Liver (tissue), 8 donors: ENCODE measurements at regions not wholly inside any gene's neighbourhood (a gene's known extent, or its start where the extent isn't known, plus 50 kb on each side); places are given as distances from the start of the nearest gene placed in this dataset.

ENCODE experiments used
- DNase-seq: peaks from one replicate; pipeline ENCODE4 v3.0.0-alpha.2; 2017; ENCODE audit warnings: low spot score
- H3K27ac ChIP-seq, 2 donors: one replicate each; pipeline ENCODE4 v1.7.0; 2013; ENCODE audit warnings: inconsistent platforms in 2 of 2, low read length in 2 of 2, control low read depth in 1 of 2, low read depth in 1 of 2, mild to moderate bottlenecking in 1 of 2
- H3K27me3 ChIP-seq, 4 donors: one replicate each; pipeline versions ENCODE4 v1.6.1 to v1.7.0; 2013; ENCODE audit warnings: low read length in 3 of 4, inconsistent platforms in 1 of 4, mild to moderate bottlenecking in 1 of 4, moderate library complexity in 1 of 4; ENCODE audit not compliant: control insufficient read depth in 4 of 4, insufficient read depth in 4 of 4
- H3K36me3 ChIP-seq, 4 donors: one replicate each; pipeline versions ENCODE4 v1.6.1 to v1.7.0; 2013; ENCODE audit warnings: low read length in 3 of 4, mild to moderate bottlenecking in 3 of 4, low read depth in 1 of 4, moderate library complexity in 1 of 4; ENCODE audit not compliant: control insufficient read depth in 4 of 4, insufficient read depth in 3 of 4
- H3K4me1 ChIP-seq, 4 donors: one replicate each; pipeline versions ENCODE4 v1.6.1 to v1.7.0; 2013; ENCODE audit warnings: low read length in 3 of 4, mild to moderate bottlenecking in 3 of 4, moderate library complexity in 1 of 4; ENCODE audit not compliant: control insufficient read depth in 4 of 4, insufficient read depth in 4 of 4
- H3K4me3 ChIP-seq, 3 donors: one replicate each; pipeline versions ENCODE4 v1.6.1 to v1.7.0; 2013; ENCODE audit warnings: low read length in 3 of 3, control low read depth in 1 of 3, low read depth in 1 of 3, mild to moderate bottlenecking in 1 of 3
- H3K9ac ChIP-seq, 2 donors: one replicate each; pipeline ENCODE4 v1.7.0; 2013; ENCODE audit warnings: low read length in 2 of 2, mild to moderate bottlenecking in 2 of 2, moderate library complexity in 2 of 2, control low read depth in 1 of 2, low read depth in 1 of 2
- H3K9me3 ChIP-seq, 4 donors: one replicate each; pipeline versions ENCODE4 v1.6.1 to v1.7.0; 2013; ENCODE audit warnings: low read length in 3 of 4; ENCODE audit not compliant: control insufficient read depth in 4 of 4
- EGR1 ChIP-seq, 2 donors: IDR thresholded peaks; 2 replicates each; pipeline ENCODE4 v1.6.1; 2016 to 2018; ENCODE audit warnings: antibody characterized with exemption in 2 of 2, low read depth in 2 of 2
- FOXA1 ChIP-seq: IDR thresholded peaks from 2 replicates; pipeline ENCODE4 v1.6.1; 2016; ENCODE audit warnings: antibody characterized with exemption
- FOXA2 ChIP-seq: IDR thresholded peaks from 2 replicates; pipeline ENCODE4 v1.6.1; 2016; ENCODE audit warnings: antibody characterized with exemption
- GABPA ChIP-seq, 2 donors: IDR thresholded peaks in 1 of 2; conservative IDR thresholded peaks in 1 of 2; 2 replicates each; pipeline ENCODE4 v1.6.1; 2016; ENCODE audit warnings: antibody characterized with exemption in 2 of 2, mild to moderate bottlenecking in 1 of 2, moderate library complexity in 1 of 2
- HNF4A ChIP-seq, 2 donors: conservative IDR thresholded peaks; 2 replicates each; pipeline ENCODE4 v1.6.1; 2016; ENCODE audit warnings: antibody characterized with exemption in 2 of 2, mild to moderate bottlenecking in 2 of 2
- HNF4G ChIP-seq: IDR thresholded peaks from 2 replicates; pipeline ENCODE4 v1.6.1; 2016; ENCODE audit warnings: antibody characterized with exemption
- JUND ChIP-seq, 2 donors: IDR thresholded peaks; 2 replicates each; pipeline ENCODE4 v1.6.1; 2016; ENCODE audit warnings: antibody characterized with exemption in 2 of 2
- NR2F2 ChIP-seq: IDR thresholded peaks from 2 replicates; pipeline ENCODE4 v1.6.1; 2016; ENCODE audit warnings: antibody characterized with exemption
- RAD21 ChIP-seq, 2 donors: IDR thresholded peaks; 2 replicates each; pipeline ENCODE4 v1.6.1; 2016; ENCODE audit warnings: antibody characterized with exemption in 2 of 2, mild to moderate bottlenecking in 2 of 2
- RXRA ChIP-seq, 2 donors: IDR thresholded peaks; 2 replicates each; pipeline ENCODE4 v1.6.1; 2017 to 2018; ENCODE audit warnings: antibody characterized with exemption in 2 of 2, mild to moderate bottlenecking in 1 of 2
- SP1 ChIP-seq: IDR thresholded peaks from 2 replicates; pipeline ENCODE4 v1.6.1; 2018; ENCODE audit warnings: antibody characterized with exemption, mild to moderate bottlenecking
- TAF1 ChIP-seq: conservative IDR thresholded peaks from 2 replicates; pipeline ENCODE4 v1.6.1; 2016; ENCODE audit warnings: antibody characterized with exemption, mild to moderate bottlenecking
- YY1 ChIP-seq: IDR thresholded peaks from 2 replicates; pipeline ENCODE4 v1.6.1; 2016; ENCODE audit warnings: antibody characterized with exemption, mild to moderate bottlenecking
- WGBS: extraction: QIAGEN DNeasy Blood & Tissue Kit; methylation state at CpG from one replicate; pipeline ENCODE4 v1.1.7; 2013; 5-methylcytosine and 5-hydroxymethylcytosine counted together
- TF ChIP-seq, protein P1 (sequence below): IDR thresholded peaks from 2 replicates; pipeline ENCODE4 v1.6.1; 2016; ENCODE audit warnings: antibody characterized with exemption
- TF ChIP-seq, protein P2 (sequence below): IDR thresholded peaks from 2 replicates; pipeline ENCODE4 v1.6.1; 2016; ENCODE audit warnings: antibody characterized with exemption
- TF ChIP-seq, protein P3 (sequence below): fragments of 150-350 bp; IDR thresholded peaks from 2 replicates; pipeline ENCODE4 v1.5.1; 2017; ENCODE audit warnings: improper control_type of control experiment, low read depth, low read length; ENCODE audit not compliant: missing input control
- TF ChIP-seq, protein P4 (sequence below): IDR thresholded peaks from 2 replicates; pipeline ENCODE4 v1.6.1; 2016; ENCODE audit warnings: antibody characterized with exemption, mild to moderate bottlenecking
- TF ChIP-seq, protein P5 (sequence below): IDR thresholded peaks from 2 replicates; pipeline ENCODE4 v1.6.1; 2016; ENCODE audit warnings: antibody characterized with exemption
- donor health status: healthy.
- donor health status: healthy.
- donor health status: healthy.
- donor health status: healthy.
- donor health status: healthy.

DNA sequence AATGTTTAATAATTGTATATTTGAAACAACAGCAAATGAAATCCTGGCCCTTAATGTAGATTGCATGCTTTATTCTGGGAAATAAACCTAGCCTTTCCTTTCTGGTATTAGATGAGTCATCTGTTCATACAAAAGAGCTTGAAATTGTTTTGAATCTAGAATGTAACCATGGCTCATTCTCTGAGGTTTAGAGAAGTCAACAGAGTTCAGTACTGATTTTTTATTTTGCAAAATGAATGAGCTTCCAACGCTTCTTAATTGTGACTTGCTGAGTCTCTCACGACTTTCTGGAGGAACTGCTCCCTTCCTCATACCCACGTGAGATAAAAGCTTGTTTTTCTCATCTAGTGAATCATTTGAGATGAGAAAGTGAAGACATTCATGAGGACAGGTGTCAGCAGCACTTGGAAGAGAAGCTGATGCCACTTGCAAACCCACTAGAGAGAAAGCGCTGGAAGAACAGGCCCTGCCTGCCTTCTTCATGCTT lies 509.6 kb downstream of the VRK1 start:
- no peaks in the 10 kb centered on the region for H3K9me3 ChIP-seq
- H3K27ac ChIP-seq: no peak overlapping the region
- TF ChIP-seq FOXA2: no peak
- TF ChIP-seq, protein P1, sequence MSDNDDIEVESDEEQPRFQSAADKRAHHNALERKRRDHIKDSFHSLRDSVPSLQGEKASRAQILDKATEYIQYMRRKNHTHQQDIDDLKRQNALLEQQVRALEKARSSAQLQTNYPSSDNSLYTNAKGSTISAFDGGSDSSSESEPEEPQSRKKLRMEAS: no peak
- no peak for TF ChIP-seq HNF4G
- no peak for TF ChIP-seq NR2F2
- no peak for TF ChIP-seq SP1
- TF ChIP-seq, protein P2, sequence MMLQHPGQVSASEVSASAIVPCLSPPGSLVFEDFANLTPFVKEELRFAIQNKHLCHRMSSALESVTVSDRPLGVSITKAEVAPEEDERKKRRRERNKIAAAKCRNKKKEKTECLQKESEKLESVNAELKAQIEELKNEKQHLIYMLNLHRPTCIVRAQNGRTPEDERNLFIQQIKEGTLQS: no peak
- TF ChIP-seq EGR1 (IDR thresholded peaks at IDR 0.05; ENCODE audit: low read depth in 2 of 2): no peak
- TF ChIP-seq, protein P3, sequence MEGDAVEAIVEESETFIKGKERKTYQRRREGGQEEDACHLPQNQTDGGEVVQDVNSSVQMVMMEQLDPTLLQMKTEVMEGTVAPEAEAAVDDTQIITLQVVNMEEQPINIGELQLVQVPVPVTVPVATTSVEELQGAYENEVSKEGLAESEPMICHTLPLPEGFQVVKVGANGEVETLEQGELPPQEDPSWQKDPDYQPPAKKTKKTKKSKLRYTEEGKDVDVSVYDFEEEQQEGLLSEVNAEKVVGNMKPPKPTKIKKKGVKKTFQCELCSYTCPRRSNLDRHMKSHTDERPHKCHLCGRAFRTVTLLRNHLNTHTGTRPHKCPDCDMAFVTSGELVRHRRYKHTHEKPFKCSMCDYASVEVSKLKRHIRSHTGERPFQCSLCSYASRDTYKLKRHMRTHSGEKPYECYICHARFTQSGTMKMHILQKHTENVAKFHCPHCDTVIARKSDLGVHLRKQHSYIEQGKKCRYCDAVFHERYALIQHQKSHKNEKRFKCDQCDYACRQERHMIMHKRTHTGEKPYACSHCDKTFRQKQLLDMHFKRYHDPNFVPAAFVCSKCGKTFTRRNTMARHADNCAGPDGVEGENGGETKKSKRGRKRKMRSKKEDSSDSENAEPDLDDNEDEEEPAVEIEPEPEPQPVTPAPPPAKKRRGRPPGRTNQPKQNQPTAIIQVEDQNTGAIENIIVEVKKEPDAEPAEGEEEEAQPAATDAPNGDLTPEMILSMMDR: no peak
- no peak for TF ChIP-seq JUND (IDR thresholded peaks at IDR 0.05)
- TF ChIP-seq HNF4A (conservative IDR thresholded peaks at IDR 0.05): no peak
- no peak for TF ChIP-seq FOXA1
- TF ChIP-seq, protein P4, sequence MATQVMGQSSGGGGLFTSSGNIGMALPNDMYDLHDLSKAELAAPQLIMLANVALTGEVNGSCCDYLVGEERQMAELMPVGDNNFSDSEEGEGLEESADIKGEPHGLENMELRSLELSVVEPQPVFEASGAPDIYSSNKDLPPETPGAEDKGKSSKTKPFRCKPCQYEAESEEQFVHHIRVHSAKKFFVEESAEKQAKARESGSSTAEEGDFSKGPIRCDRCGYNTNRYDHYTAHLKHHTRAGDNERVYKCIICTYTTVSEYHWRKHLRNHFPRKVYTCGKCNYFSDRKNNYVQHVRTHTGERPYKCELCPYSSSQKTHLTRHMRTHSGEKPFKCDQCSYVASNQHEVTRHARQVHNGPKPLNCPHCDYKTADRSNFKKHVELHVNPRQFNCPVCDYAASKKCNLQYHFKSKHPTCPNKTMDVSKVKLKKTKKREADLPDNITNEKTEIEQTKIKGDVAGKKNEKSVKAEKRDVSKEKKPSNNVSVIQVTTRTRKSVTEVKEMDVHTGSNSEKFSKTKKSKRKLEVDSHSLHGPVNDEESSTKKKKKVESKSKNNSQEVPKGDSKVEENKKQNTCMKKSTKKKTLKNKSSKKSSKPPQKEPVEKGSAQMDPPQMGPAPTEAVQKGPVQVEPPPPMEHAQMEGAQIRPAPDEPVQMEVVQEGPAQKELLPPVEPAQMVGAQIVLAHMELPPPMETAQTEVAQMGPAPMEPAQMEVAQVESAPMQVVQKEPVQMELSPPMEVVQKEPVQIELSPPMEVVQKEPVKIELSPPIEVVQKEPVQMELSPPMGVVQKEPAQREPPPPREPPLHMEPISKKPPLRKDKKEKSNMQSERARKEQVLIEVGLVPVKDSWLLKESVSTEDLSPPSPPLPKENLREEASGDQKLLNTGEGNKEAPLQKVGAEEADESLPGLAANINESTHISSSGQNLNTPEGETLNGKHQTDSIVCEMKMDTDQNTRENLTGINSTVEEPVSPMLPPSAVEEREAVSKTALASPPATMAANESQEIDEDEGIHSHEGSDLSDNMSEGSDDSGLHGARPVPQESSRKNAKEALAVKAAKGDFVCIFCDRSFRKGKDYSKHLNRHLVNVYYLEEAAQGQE: no peak
- no peak for TF ChIP-seq RXRA (IDR thresholded peaks at IDR 0.05)
- TF ChIP-seq RAD21 (IDR thresholded peaks at IDR 0.05): no peak
- no peak for TF ChIP-seq TAF1
- no peak for TF ChIP-seq GABPA (IDR thresholded peaks at IDR 0.05 in 1 of 2, conservative IDR thresholded peaks at IDR 0.05 in 1 of 2)
- TF ChIP-seq, protein P5, sequence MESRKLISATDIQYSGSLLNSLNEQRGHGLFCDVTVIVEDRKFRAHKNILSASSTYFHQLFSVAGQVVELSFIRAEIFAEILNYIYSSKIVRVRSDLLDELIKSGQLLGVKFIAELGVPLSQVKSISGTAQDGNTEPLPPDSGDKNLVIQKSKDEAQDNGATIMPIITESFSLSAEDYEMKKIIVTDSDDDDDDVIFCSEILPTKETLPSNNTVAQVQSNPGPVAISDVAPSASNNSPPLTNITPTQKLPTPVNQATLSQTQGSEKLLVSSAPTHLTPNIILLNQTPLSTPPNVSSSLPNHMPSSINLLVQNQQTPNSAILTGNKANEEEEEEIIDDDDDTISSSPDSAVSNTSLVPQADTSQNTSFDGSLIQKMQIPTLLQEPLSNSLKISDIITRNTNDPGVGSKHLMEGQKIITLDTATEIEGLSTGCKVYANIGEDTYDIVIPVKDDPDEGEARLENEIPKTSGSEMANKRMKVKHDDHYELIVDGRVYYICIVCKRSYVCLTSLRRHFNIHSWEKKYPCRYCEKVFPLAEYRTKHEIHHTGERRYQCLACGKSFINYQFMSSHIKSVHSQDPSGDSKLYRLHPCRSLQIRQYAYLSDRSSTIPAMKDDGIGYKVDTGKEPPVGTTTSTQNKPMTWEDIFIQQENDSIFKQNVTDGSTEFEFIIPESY: no peak
- TF ChIP-seq YY1: no peak
- WGBS: 79% methylated on average over 4 of the region's 4 CpGs
- no peaks in the 10 kb centered on the region for H3K4me1 ChIP-seq
- no peak overlapping the region for H3K9ac ChIP-seq
- no peak for DNase-seq
- H3K4me3 ChIP-seq: no peak overlapping the region
- H3K36me3 ChIP-seq: no peaks in the 10 kb centered on the region
- H3K27me3 ChIP-seq: no peaks in the 10 kb centered on the region
